C4-2B (cell line): ENCODE measurements at regions not wholly inside any gene's neighbourhood (a gene's known extent, or its start where the extent isn't known, plus 50 kb on each side); places are given as distances from the start of the nearest gene placed in this dataset.

ENCODE experiments used
- H3K27ac ChIP-seq: fragments of 450-650 bp; 2 replicates; pipeline ENCODE4 v1.5.1; 2017
- CTCF ChIP-seq: fragments of 450-650 bp; conservative IDR thresholded peaks from 2 replicates; pipeline ENCODE4 v1.5.1; 2017; ENCODE audit warnings: mild to moderate bottlenecking
- ZFX ChIP-seq: fragments of 450-650 bp; IDR thresholded peaks from 2 replicates; pipeline ENCODE4 v1.6.1; 2017

GRCh38 chr3:144189044-144189443 is 217.4 kb downstream of the DIPK2A start:
- H3K27ac ChIP-seq = no peak overlapping the region

GRCh38 chr3:144197116-144197515 is 225.5 kb downstream of the DIPK2A start:
- TF ChIP-seq ZFX = no peak
- TF ChIP-seq CTCF = no peak
- no peak overlapping the region for H3K27ac ChIP-seq

More at GRCh38 chr3:144189044-144189443, 217.4 kb downstream of the DIPK2A start:
- no peak for TF ChIP-seq ZFX
- no peak for TF ChIP-seq CTCF

DNA sequence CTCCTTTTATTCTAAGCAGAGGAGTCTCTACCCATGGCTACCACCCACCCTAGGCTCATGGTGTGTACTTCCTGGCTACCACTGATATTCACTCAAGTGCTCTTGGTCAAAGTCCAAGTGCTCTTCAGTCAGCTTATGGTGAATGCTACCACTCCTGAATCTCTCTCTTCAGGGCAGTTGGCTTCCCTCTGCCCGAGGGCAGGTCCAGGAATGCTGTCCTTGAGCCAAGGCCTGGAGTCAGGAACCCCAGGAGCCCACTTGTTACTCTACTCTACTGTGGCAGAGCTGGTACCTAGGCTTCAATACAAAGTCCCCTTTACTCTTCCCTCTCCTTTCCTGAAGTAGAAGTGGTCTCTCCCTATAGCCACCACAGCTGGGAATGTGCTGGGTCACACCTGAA is 226.0 kb downstream of the DIPK2A start:
- no peak for TF ChIP-seq ZFX
- no peak for TF ChIP-seq CTCF

GRCh38 chr3:144200004-144200403 is 228.4 kb downstream of the DIPK2A start:
- H3K27ac ChIP-seq = no peak overlapping the region
- TF ChIP-seq CTCF = no peak
- TF ChIP-seq ZFX = no peak

More for the DNA sequence above, 226.0 kb downstream of the DIPK2A start:
- no peak overlapping the region for H3K27ac ChIP-seq

DNA sequence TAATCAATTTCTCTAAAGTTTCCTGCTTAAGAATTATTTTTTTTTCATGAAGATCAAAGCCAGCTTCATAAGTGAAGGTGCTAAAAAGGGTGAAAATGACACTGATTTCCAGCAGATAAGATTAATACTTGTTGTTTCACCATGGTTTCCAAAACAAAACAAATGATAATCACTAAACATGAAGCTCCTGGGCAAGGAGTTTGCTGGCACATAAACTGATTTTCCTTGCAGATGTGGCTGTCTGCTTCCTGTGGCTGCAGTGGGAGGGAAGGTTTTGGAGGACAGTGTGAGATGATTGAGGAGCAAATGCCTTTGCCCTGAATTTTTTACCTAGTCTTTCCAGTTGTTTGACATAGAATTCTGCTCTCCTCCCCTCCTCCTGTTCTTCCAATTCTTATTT is 228.8 kb downstream of the DIPK2A start:
- TF ChIP-seq CTCF (no peak), ZFX (no peak)
- H3K27ac ChIP-seq = no peak overlapping the region

- TF ChIP-seq CTCF = no peak
- TF ChIP-seq ZFX = no peak
- no peak overlapping the region for H3K27ac ChIP-seq
Observed at GRCh38 chr3:144221761-144222160, 250.1 kb downstream of the DIPK2A start.

GRCh38 chr3:144229330-144229729 is 257.7 kb downstream of the DIPK2A start:
- TF ChIP-seq CTCF (no peak), ZFX (no peak)
- H3K27ac ChIP-seq = no peak overlapping the region
